ENCODE measurements at regions not wholly inside any gene's neighbourhood (a gene's known extent, or its start where the extent isn't known, plus 50 kb on each side); places are given as distances from the start of the nearest gene placed in this dataset.

GRCh38 chr6:71651636-71652035 is 234.7 kb upstream of the RIMS1 start:
- Histone ChIP-seq H3K9me3 (ENCODE audit: insufficient read depth, low read length) (no peaks in the 10 kb centered on the region), H3K36me3 (ENCODE audit: insufficient read depth, insufficient read length, low read length) (no peaks in the 10 kb centered on the region), H3K9ac (ENCODE audit: insufficient read length, low read depth) (no peak overlapping the region), H3K4me3 (ENCODE audit: insufficient read length, low read depth) (no peak overlapping the region), H3K4me1 (ENCODE audit: insufficient read depth, insufficient read length) (no peaks in the 10 kb centered on the region), H3K27me3 (ENCODE audit: insufficient read depth, insufficient read length) (no peaks in the 10 kb centered on the region)
- TF ChIP-seq ZNF274 (IDR thresholded peaks at IDR 0.05; ENCODE audit: low read depth, low read length) (no peak), YY1 (IDR thresholded peaks at IDR 0.05; ENCODE audit: insufficient read depth, insufficient read length) (no peak), SUZ12 (IDR thresholded peaks at IDR 0.05; ENCODE audit: extremely low read depth, insufficient read depth, insufficient read length) (no peak)
- no peak for DNase-seq (ENCODE audit: low read depth, low spot score)

- no peaks in the 10 kb centered on the region for H3K4me1 ChIP-seq (ENCODE audit: insufficient read depth, insufficient read length)
- no peaks in the 10 kb centered on the region for H3K9me3 ChIP-seq (ENCODE audit: insufficient read depth, low read length)
- no peak for DNase-seq (ENCODE audit: low read depth, low spot score)
- H3K36me3 ChIP-seq (ENCODE audit: insufficient read depth, insufficient read length, low read length) = no peaks in the 10 kb centered on the region
- H3K9ac ChIP-seq (ENCODE audit: insufficient read length, low read depth) = no peak overlapping the region
- H3K27me3 ChIP-seq (ENCODE audit: insufficient read depth, insufficient read length) = no peaks in the 10 kb centered on the region
- H3K4me3 ChIP-seq (ENCODE audit: insufficient read length, low read depth) = no peak overlapping the region
- TF ChIP-seq YY1 (IDR thresholded peaks at IDR 0.05; ENCODE audit: insufficient read depth, insufficient read length) (no peak), SUZ12 (IDR thresholded peaks at IDR 0.05; ENCODE audit: extremely low read depth, insufficient read depth, insufficient read length) (no peak), ZNF274 (IDR thresholded peaks at IDR 0.05; ENCODE audit: low read depth, low read length) (no peak)
Observed at GRCh38 chr6:71656121-71656520, 230.2 kb upstream of the RIMS1 start.

GRCh38 chr6:71665931-71666330 is 220.4 kb upstream of the RIMS1 start:
- DNase-seq (ENCODE audit: low read depth, low spot score) = no peak
- H3K4me3 ChIP-seq (ENCODE audit: insufficient read length, low read depth) = no peak overlapping the region
- no peak overlapping the region for H3K9ac ChIP-seq (ENCODE audit: insufficient read length, low read depth)
- no peaks in the 10 kb centered on the region for H3K27me3 ChIP-seq (ENCODE audit: insufficient read depth, insufficient read length)
- no peaks in the 10 kb centered on the region for H3K36me3 ChIP-seq (ENCODE audit: insufficient read depth, insufficient read length, low read length)
- no peak for TF ChIP-seq SUZ12 (IDR thresholded peaks at IDR 0.05; ENCODE audit: extremely low read depth, insufficient read depth, insufficient read length)
- TF ChIP-seq YY1 (IDR thresholded peaks at IDR 0.05; ENCODE audit: insufficient read depth, insufficient read length) = no peak
- no peak for TF ChIP-seq ZNF274 (IDR thresholded peaks at IDR 0.05; ENCODE audit: low read depth, low read length)
- H3K4me1 ChIP-seq (ENCODE audit: insufficient read depth, insufficient read length) = no peaks in the 10 kb centered on the region
- H3K9me3 ChIP-seq (ENCODE audit: insufficient read depth, low read length) = no peaks in the 10 kb centered on the region

- no peaks in the 10 kb centered on the region for H3K4me1 ChIP-seq (ENCODE audit: insufficient read depth, insufficient read length)
- H3K27me3 ChIP-seq (ENCODE audit: insufficient read depth, insufficient read length) = no peaks in the 10 kb centered on the region
- no peak overlapping the region for H3K9ac ChIP-seq (ENCODE audit: insufficient read length, low read depth)
- DNase-seq (ENCODE audit: low read depth, low spot score) = no peak
- H3K9me3 ChIP-seq (ENCODE audit: insufficient read depth, low read length) = no peaks in the 10 kb centered on the region
- no peak for TF ChIP-seq SUZ12 (IDR thresholded peaks at IDR 0.05; ENCODE audit: extremely low read depth, insufficient read depth, insufficient read length)
- TF ChIP-seq ZNF274 (IDR thresholded peaks at IDR 0.05; ENCODE audit: low read depth, low read length) = no peak
- TF ChIP-seq YY1 (IDR thresholded peaks at IDR 0.05; ENCODE audit: insufficient read depth, insufficient read length) = no peak
- H3K4me3 ChIP-seq (ENCODE audit: insufficient read length, low read depth) = no peak overlapping the region
- H3K36me3 ChIP-seq (ENCODE audit: insufficient read depth, insufficient read length, low read length) = no peaks in the 10 kb centered on the region
Observed at GRCh38 chr6:71672876-71673275, 213.5 kb upstream of the RIMS1 start.

GRCh38 chr6:71675386-71675785 is 211.0 kb upstream of the RIMS1 start:
- H3K4me3 ChIP-seq (ENCODE audit: insufficient read length, low read depth) = no peak overlapping the region
- DNase-seq (ENCODE audit: low read depth, low spot score) = no peak
- H3K36me3 ChIP-seq (ENCODE audit: insufficient read depth, insufficient read length, low read length) = no peaks in the 10 kb centered on the region
- H3K9me3 ChIP-seq (ENCODE audit: insufficient read depth, low read length) = no peaks in the 10 kb centered on the region
- H3K4me1 ChIP-seq (ENCODE audit: insufficient read depth, insufficient read length) = no peaks in the 10 kb centered on the region
- H3K9ac ChIP-seq (ENCODE audit: insufficient read length, low read depth) = no peak overlapping the region
- no peaks in the 10 kb centered on the region for H3K27me3 ChIP-seq (ENCODE audit: insufficient read depth, insufficient read length)
- TF ChIP-seq YY1 (IDR thresholded peaks at IDR 0.05; ENCODE audit: insufficient read depth, insufficient read length) (no peak), ZNF274 (IDR thresholded peaks at IDR 0.05; ENCODE audit: low read depth, low read length) (no peak), SUZ12 (IDR thresholded peaks at IDR 0.05; ENCODE audit: extremely low read depth, insufficient read depth, insufficient read length) (no peak)

- no peak overlapping the region for H3K4me3 ChIP-seq (ENCODE audit: insufficient read length, low read depth)
- H3K9ac ChIP-seq (ENCODE audit: insufficient read length, low read depth) = no peak overlapping the region
- no peaks in the 10 kb centered on the region for H3K27me3 ChIP-seq (ENCODE audit: insufficient read depth, insufficient read length)
- no peaks in the 10 kb centered on the region for H3K36me3 ChIP-seq (ENCODE audit: insufficient read depth, insufficient read length, low read length)
- H3K9me3 ChIP-seq (ENCODE audit: insufficient read depth, low read length) = no peaks in the 10 kb centered on the region
- TF ChIP-seq YY1 (IDR thresholded peaks at IDR 0.05; ENCODE audit: insufficient read depth, insufficient read length) (no peak), SUZ12 (IDR thresholded peaks at IDR 0.05; ENCODE audit: extremely low read depth, insufficient read depth, insufficient read length) (no peak), ZNF274 (IDR thresholded peaks at IDR 0.05; ENCODE audit: low read depth, low read length) (no peak)
- no peaks in the 10 kb centered on the region for H3K4me1 ChIP-seq (ENCODE audit: insufficient read depth, insufficient read length)
- no peak for DNase-seq (ENCODE audit: low read depth, low spot score)
Observed at GRCh38 chr6:71676298-71676697, 210.1 kb upstream of the RIMS1 start.

- DNase-seq (ENCODE audit: low read depth, low spot score) = no peak
- TF ChIP-seq YY1 (IDR thresholded peaks at IDR 0.05; ENCODE audit: insufficient read depth, insufficient read length) = no peak
- TF ChIP-seq ZNF274 (IDR thresholded peaks at IDR 0.05; ENCODE audit: low read depth, low read length) = no peak
- no peak for TF ChIP-seq SUZ12 (IDR thresholded peaks at IDR 0.05; ENCODE audit: extremely low read depth, insufficient read depth, insufficient read length)
- H3K4me3 ChIP-seq (ENCODE audit: insufficient read length, low read depth) = no peak overlapping the region
- H3K4me1 ChIP-seq (ENCODE audit: insufficient read depth, insufficient read length) = no peaks in the 10 kb centered on the region
- no peaks in the 10 kb centered on the region for H3K36me3 ChIP-seq (ENCODE audit: insufficient read depth, insufficient read length, low read length)
- H3K27me3 ChIP-seq (ENCODE audit: insufficient read depth, insufficient read length) = no peaks in the 10 kb centered on the region
- no peaks in the 10 kb centered on the region for H3K9me3 ChIP-seq (ENCODE audit: insufficient read depth, low read length)
- no peak overlapping the region for H3K9ac ChIP-seq (ENCODE audit: insufficient read length, low read depth)
Observed at GRCh38 chr6:71678091-71678490, 208.3 kb upstream of the RIMS1 start.

All from NT2/D1 (cell line).